Neuronal stem cell (in vitro differentiated cells): ENCODE measurements at regions not wholly inside any gene's neighbourhood (a gene's known extent, or its start where the extent isn't known, plus 50 kb on each side); places are given as distances from the start of the nearest gene placed in this dataset.

Experiments used
- DNase-seq: peaks from one replicate; pipeline ENCODE4 v3.0.0-alpha.2; 2013; ENCODE audit warnings: low spot score
- H2AFZ ChIP-seq: one replicate; pipeline ENCODE4 v1.6.1; 2013; ENCODE audit warnings: mild to moderate bottlenecking, low read length, inconsistent platforms
- H2AK5ac ChIP-seq: 2 replicates; pipeline ENCODE4 v1.6.1; 2013; ENCODE audit warnings: low read depth, mild to moderate bottlenecking, inconsistent platforms, low read length, moderate library complexity, mixed read lengths
- H2BK120ac ChIP-seq: 2 replicates; pipeline ENCODE4 v1.6.1; 2013; ENCODE audit warnings: low read depth, mild to moderate bottlenecking, inconsistent platforms, low read length, moderate library complexity, mixed read lengths
- H2BK12ac ChIP-seq: one replicate; pipeline ENCODE4 v1.6.1; 2013; ENCODE audit warnings: low read length, inconsistent platforms
- H2BK15ac ChIP-seq: 2 replicates; pipeline ENCODE4 v1.6.1; 2013; ENCODE audit warnings: mild to moderate bottlenecking, low read length, inconsistent platforms, mixed read lengths
- H2BK5ac ChIP-seq: one replicate; pipeline ENCODE4 v1.6.1; 2013; ENCODE audit warnings: inconsistent platforms, mild to moderate bottlenecking, low read length, moderate library complexity
- H3K14ac ChIP-seq: one replicate; pipeline ENCODE4 v1.6.1; 2013; ENCODE audit warnings: low read length, inconsistent platforms
- H3K18ac ChIP-seq: 2 replicates; pipeline ENCODE4 v1.6.1; 2013; ENCODE audit warnings: low read length, inconsistent platforms
- H3K23ac ChIP-seq: 2 replicates; pipeline ENCODE4 v1.6.1; 2013; ENCODE audit warnings: low read depth, mild to moderate bottlenecking, mixed read lengths, low read length, inconsistent platforms; ENCODE audit not compliant: poor library complexity
- H3K27ac ChIP-seq: replicated peaks from 3 replicates; pipeline ENCODE4 v1.5.1; 2013; ENCODE audit warnings: low read length, inconsistent platforms
- H3K27me3 ChIP-seq, 3 experiments: 2 replicates each; pipeline ENCODE4 v1.6.1; 2013; ENCODE audit warnings: low read length in 3 of 3, mild to moderate bottlenecking in 2 of 3, inconsistent platforms in 1 of 3, low read depth in 1 of 3, mixed read lengths in 1 of 3, moderate library complexity in 1 of 3; ENCODE audit not compliant: control insufficient read depth in 3 of 3, insufficient read depth in 3 of 3
- H3K36me3 ChIP-seq, 2 donors: replicated peaks in 1 of 2; 2 replicates each; pipeline ENCODE4 v1.6.1; 2013; ENCODE audit warnings: low read length in 2 of 2; ENCODE audit not compliant: control insufficient read depth in 2 of 2, insufficient read depth in 2 of 2
- H3K4ac ChIP-seq: 2 replicates; pipeline ENCODE4 v1.6.1; 2013; ENCODE audit warnings: inconsistent platforms, mild to moderate bottlenecking, low read length, moderate library complexity
- H3K4me1 ChIP-seq, 2 donors: 1 replicate in 1 of 2; 2 replicates in 1 of 2; pipeline ENCODE4 v1.6.1; 2013; ENCODE audit warnings: low read length in 2 of 2, low read depth in 1 of 2; ENCODE audit not compliant: control insufficient read depth in 2 of 2, insufficient read depth in 1 of 2
- H3K4me2 ChIP-seq: one replicate; pipeline ENCODE4 v1.6.1; 2013; ENCODE audit warnings: mild to moderate bottlenecking, low read length, inconsistent platforms; ENCODE audit not compliant: insufficient read depth, poor library complexity, severe bottlenecking
- H3K4me3 ChIP-seq, 2 donors: 2 replicates each; pipeline ENCODE4 v1.5.1; 2013; ENCODE audit warnings: low read length in 2 of 2, mild to moderate bottlenecking in 2 of 2, inconsistent platforms in 1 of 2, moderate library complexity in 1 of 2
- H3K79me1 ChIP-seq: one replicate; pipeline ENCODE4 v1.6.1; 2013; ENCODE audit warnings: low read depth, mild to moderate bottlenecking, inconsistent platforms, low read length, moderate library complexity
- H3K9ac ChIP-seq: one replicate; pipeline ENCODE4 v1.6.1; 2013; ENCODE audit warnings: mild to moderate bottlenecking, low read depth, low read length, inconsistent platforms; ENCODE audit not compliant: poor library complexity
- H3K9me3 ChIP-seq, 2 donors: replicated peaks in 1 of 2; 2 replicates each; pipeline versions ENCODE3 to v1.6.1; 2013; ENCODE audit warnings: low read length in 2 of 2, mild to moderate bottlenecking in 2 of 2, inconsistent platforms in 1 of 2, low read depth in 1 of 2, mixed read lengths in 1 of 2, moderate library complexity in 1 of 2; ENCODE audit not compliant: control insufficient read depth in 2 of 2, insufficient read depth in 1 of 2
- H4K8ac ChIP-seq: one replicate; pipeline ENCODE4 v1.6.1; 2013; ENCODE audit warnings: low read depth, mild to moderate bottlenecking, inconsistent platforms, low read length, moderate library complexity
- H4K91ac ChIP-seq: one replicate; pipeline ENCODE4 v1.6.1; 2013; ENCODE audit warnings: low read length, low read depth, mild to moderate bottlenecking, inconsistent platforms; ENCODE audit not compliant: poor library complexity
- WGBS, 2 donors: extraction: QIAGEN DNeasy Blood & Tissue Kit; methylation state at CpG; one replicate each; pipeline ENCODE4 v1.1.7; 2013; ENCODE audit warnings: missing lambda C conversion rate in 2 of 2, mixed read lengths in 1 of 2; ENCODE audit not compliant: insufficient read length in 2 of 2, insufficient replicate concordance in 1 of 2; ENCODE audit errors: extremely low coverage in 2 of 2; 5-methylcytosine and 5-hydroxymethylcytosine counted together

GRCh38 chr2:19070886-19071285 lies 287.5 kb downstream of the OSR1 start:
- H3K27me3 ChIP-seq: no peaks in the 10 kb centered on the region
- H3K9ac ChIP-seq: no peak overlapping the region
- no peak overlapping the region for H3K27ac ChIP-seq
- no peak overlapping the region for H2BK120ac ChIP-seq
- no peaks in the 10 kb centered on the region for H3K36me3 ChIP-seq
- no peak overlapping the region for H2AFZ ChIP-seq
- H3K4me1 ChIP-seq: peaks cover 0 to 4% of the 10 kb centered on the region in 2 donors
- no peak overlapping the region for H3K4me2 ChIP-seq
- H3K4me3 ChIP-seq: no peak overlapping the region
- H3K14ac ChIP-seq: no peak overlapping the region
- H3K4ac ChIP-seq: no peak overlapping the region
- no peak for DNase-seq
- no peak overlapping the region for H4K8ac ChIP-seq
- H2AK5ac ChIP-seq: no peak overlapping the region
- H4K91ac ChIP-seq: no peak overlapping the region
- WGBS, 2 donors: no CpG with 5 or more reads among the region's 4 CpGs
- no peaks in the 10 kb centered on the region for H3K79me1 ChIP-seq
- no peak overlapping the region for H3K18ac ChIP-seq
- no peak overlapping the region for H3K23ac ChIP-seq
- H3K9me3 ChIP-seq: no peaks in the 10 kb centered on the region
- no peak overlapping the region for H2BK12ac ChIP-seq
- H2BK5ac ChIP-seq: no peak overlapping the region
- H2BK15ac ChIP-seq: no peak overlapping the region

GRCh38 chr2:19068206-19068605 lies 290.2 kb downstream of the OSR1 start:
- no peak overlapping the region for H3K4me2 ChIP-seq
- no peak overlapping the region for H3K18ac ChIP-seq
- H3K79me1 ChIP-seq: no peaks in the 10 kb centered on the region
- WGBS, 2 donors: no CpG with 5 or more reads among the region's 2 CpGs
- H3K9ac ChIP-seq: no peak overlapping the region
- H2BK120ac ChIP-seq: no peak overlapping the region
- H3K4me3 ChIP-seq: no peak overlapping the region
- no peak overlapping the region for H2BK5ac ChIP-seq
- H4K91ac ChIP-seq: no peak overlapping the region
- no peak overlapping the region for H3K27ac ChIP-seq
- no peaks in the 10 kb centered on the region for H3K4me1 ChIP-seq
- no peak overlapping the region for H4K8ac ChIP-seq
- no peaks in the 10 kb centered on the region for H3K9me3 ChIP-seq
- no peak for DNase-seq
- no peak overlapping the region for H2BK12ac ChIP-seq
- H2AFZ ChIP-seq: no peak overlapping the region
- H2AK5ac ChIP-seq: no peak overlapping the region
- no peak overlapping the region for H3K14ac ChIP-seq
- H3K23ac ChIP-seq: no peak overlapping the region
- H3K36me3 ChIP-seq: no peaks in the 10 kb centered on the region
- no peak overlapping the region for H3K4ac ChIP-seq
- no peaks in the 10 kb centered on the region for H3K27me3 ChIP-seq
- no peak overlapping the region for H2BK15ac ChIP-seq

- Histone ChIP-seq H3K14ac (no peak overlapping the region), H3K27ac (no peak overlapping the region), H3K4me2 (no peak overlapping the region), H3K79me1 (no peaks in the 10 kb centered on the region), H2BK120ac (no peak overlapping the region), H2AFZ (no peak overlapping the region), H3K4me3 (no peak overlapping the region), H3K27me3 (no peaks in the 10 kb centered on the region), H4K8ac (no peak overlapping the region), H3K36me3 (no peaks in the 10 kb centered on the region), H2BK15ac (no peak overlapping the region), H3K18ac (no peak overlapping the region), H3K9ac (no peak overlapping the region), H2BK12ac (no peak overlapping the region), H4K91ac (no peak overlapping the region), H2AK5ac (no peak overlapping the region), H2BK5ac (no peak overlapping the region), H3K23ac (no peak overlapping the region), H3K9me3 (no peaks in the 10 kb centered on the region), H3K4ac (no peak overlapping the region), H3K4me1 (peaks cover 0 to 4% of the 10 kb centered on the region in 2 donors)
- DNase-seq: no peak
- WGBS, 2 donors: no CpG with 5 or more reads among the region's 1 CpG
Measured at GRCh38 chr2:19062370-19062769, 296.1 kb downstream of the OSR1 start.

- H4K8ac ChIP-seq: no peak overlapping the region
- no peak overlapping the region for H3K4me2 ChIP-seq
- no peaks in the 10 kb centered on the region for H3K36me3 ChIP-seq
- no peak overlapping the region for H3K23ac ChIP-seq
- H4K91ac ChIP-seq: no peak overlapping the region
- no peak overlapping the region for H2BK15ac ChIP-seq
- no peak overlapping the region for H3K9ac ChIP-seq
- H3K4me3 ChIP-seq: no peak overlapping the region
- no peak overlapping the region for H2BK12ac ChIP-seq
- no peak overlapping the region for H3K4ac ChIP-seq
- DNase-seq: no peak
- H3K18ac ChIP-seq: no peak overlapping the region
- no peaks in the 10 kb centered on the region for H3K79me1 ChIP-seq
- H3K14ac ChIP-seq: no peak overlapping the region
- no peak overlapping the region for H2AFZ ChIP-seq
- H2BK120ac ChIP-seq: no peak overlapping the region
- H3K27ac ChIP-seq: no peak overlapping the region
- H3K27me3 ChIP-seq: no peaks in the 10 kb centered on the region
- peaks cover 0 to 4% of the 10 kb centered on the region in 2 donors for H3K4me1 ChIP-seq
- no peaks in the 10 kb centered on the region for H3K9me3 ChIP-seq
- H2AK5ac ChIP-seq: no peak overlapping the region
- WGBS, 2 donors: no CpG with 5 or more reads among the region's 1 CpG
- H2BK5ac ChIP-seq: no peak overlapping the region
Measured at GRCh38 chr2:19059076-19059475, 299.3 kb downstream of the OSR1 start.
